ENCODE measurements at regions not wholly inside any gene's neighbourhood (a gene's known extent, or its start where the extent isn't known, plus 50 kb on each side); places are given as distances from the start of the nearest gene placed in this dataset.
A peak's percentile ranks its signal among the peaks of the same experiment; 100 is the strongest.
"Not testable (repeated sequence)": the region's sequence is repeated elsewhere in the genome, so short reads cannot be mapped to it uniquely, and the experiment has no call there.

GRCh38 chr7:101746314-101746713 lies 71.1 kb upstream of the CUX1 start:
- Mint-ChIP-seq H3K4me3 (no peak overlapping the region), H3K27me3 (no peaks in the 10 kb centered on the region), H3K4me1 (ENCODE audit: low read depth) (peaks cover 20% of the 10 kb centered on the region), H3K36me3 (ENCODE audit: low read depth) (no peaks in the 10 kb centered on the region), H3K9me3 (no peaks in the 10 kb centered on the region), H3K27ac (no peak overlapping the region)

- H3K4me3 Mint-ChIP-seq = no peak overlapping the region
- no peaks in the 10 kb centered on the region for H3K9me3 Mint-ChIP-seq
- no peak overlapping the region for H3K27ac Mint-ChIP-seq
- H3K36me3 Mint-ChIP-seq (ENCODE audit: low read depth) = no peaks in the 10 kb centered on the region
- peaks cover 17% of the 10 kb centered on the region for H3K4me1 Mint-ChIP-seq (ENCODE audit: low read depth)
- H3K27me3 Mint-ChIP-seq = no peaks in the 10 kb centered on the region
These were observed 70.2 kb upstream of the CUX1 start for GRCh38 chr7:101747053-101747878.

GRCh38 chr7:101747879-101748345 lies 69.5 kb upstream of the CUX1 start:
- H3K36me3 Mint-ChIP-seq (ENCODE audit: low read depth) = no peaks in the 10 kb centered on the region
- H3K4me3 Mint-ChIP-seq = no peak overlapping the region
- H3K4me1 Mint-ChIP-seq (ENCODE audit: low read depth) = peaks cover 12% of the 10 kb centered on the region
- no peaks in the 10 kb centered on the region for H3K27me3 Mint-ChIP-seq
- H3K9me3 Mint-ChIP-seq = no peaks in the 10 kb centered on the region
- no peak overlapping the region for H3K27ac Mint-ChIP-seq

- H3K4me1 Mint-ChIP-seq (ENCODE audit: low read depth) = peaks cover 21% of the 10 kb centered on the region
- no peak overlapping the region for H3K4me3 Mint-ChIP-seq
- no peaks in the 10 kb centered on the region for H3K27me3 Mint-ChIP-seq
- peak overlapping the region; percentile 12 for H3K27ac Mint-ChIP-seq
- H3K9me3 Mint-ChIP-seq = no peaks in the 10 kb centered on the region
- H3K36me3 Mint-ChIP-seq (ENCODE audit: low read depth) = no peaks in the 10 kb centered on the region
These were observed 67.5 kb upstream of the CUX1 start for GRCh38 chr7:101749891-101750290.

- H3K4me3 Mint-ChIP-seq = no peak overlapping the region
- no peak overlapping the region for H3K27ac Mint-ChIP-seq
- no peaks in the 10 kb centered on the region for H3K9me3 Mint-ChIP-seq
- no peaks in the 10 kb centered on the region for H3K36me3 Mint-ChIP-seq (ENCODE audit: low read depth)
- no peaks in the 10 kb centered on the region for H3K27me3 Mint-ChIP-seq
- peaks cover 15% of the 10 kb centered on the region for H3K4me1 Mint-ChIP-seq (ENCODE audit: low read depth)
These were observed 64.1 kb upstream of the CUX1 start for GRCh38 chr7:101753316-101753715.

- Mint-ChIP-seq H3K4me3 (peak overlapping the region; percentile 83), H3K4me1 (ENCODE audit: low read depth) (peaks cover 15% of the 10 kb centered on the region), H3K27me3 (no peaks in the 10 kb centered on the region)
These were observed 62.8 kb upstream of the CUX1 start for GRCh38 chr7:101754424-101755159.

GRCh38 chr7:101757879-101758278 lies 59.5 kb upstream of the CUX1 start:
- no peak overlapping the region for H3K27ac Mint-ChIP-seq
- H3K4me1 Mint-ChIP-seq (ENCODE audit: low read depth) = peaks cover 19% of the 10 kb centered on the region
- H3K4me3 Mint-ChIP-seq = no peak overlapping the region
- H3K9me3 Mint-ChIP-seq = no peaks in the 10 kb centered on the region
- no peaks in the 10 kb centered on the region for H3K36me3 Mint-ChIP-seq (ENCODE audit: low read depth)
- no peaks in the 10 kb centered on the region for H3K27me3 Mint-ChIP-seq

More at GRCh38 chr7:101754424-101755159, 62.8 kb upstream of the CUX1 start:
- Mint-ChIP-seq H3K9me3 (no peaks in the 10 kb centered on the region), H3K36me3 (ENCODE audit: low read depth) (no peaks in the 10 kb centered on the region), H3K27ac (peak overlapping the region; percentile 83)

- H3K4me3 Mint-ChIP-seq; H3K9me3 Mint-ChIP-seq; H3K27ac Mint-ChIP-seq; H3K27me3 Mint-ChIP-seq; H3K36me3 Mint-ChIP-seq (ENCODE audit: low read depth): not testable (repeated sequence)
- H3K4me1 Mint-ChIP-seq (ENCODE audit: low read depth) = peaks cover 19% of the 10 kb centered on the region
These were observed 58.9 kb upstream of the CUX1 start for GRCh38 chr7:101758519-101758918.

- H3K4me1 Mint-ChIP-seq (ENCODE audit: low read depth) = peaks cover 4% of the 10 kb centered on the region
- H3K4me3 Mint-ChIP-seq = no peak overlapping the region
- no peaks in the 10 kb centered on the region for H3K27me3 Mint-ChIP-seq
- no peak overlapping the region for H3K27ac Mint-ChIP-seq
- H3K36me3 Mint-ChIP-seq (ENCODE audit: low read depth) = no peaks in the 10 kb centered on the region
- H3K9me3 Mint-ChIP-seq = no peaks in the 10 kb centered on the region
These were observed 53.2 kb upstream of the CUX1 start for GRCh38 chr7:101764221-101764620.

GRCh38 chr7:101767544-101767943 lies 49.9 kb upstream of the CUX1 start:
- H3K9me3 Mint-ChIP-seq = no peaks in the 10 kb centered on the region

More at GRCh38 chr7:101767544-101767943, 49.9 kb upstream of the CUX1 start:
- Mint-ChIP-seq H3K36me3 (ENCODE audit: low read depth) (no peaks in the 10 kb centered on the region), H3K27me3 (peaks cover 3% of the 10 kb centered on the region), H3K4me1 (ENCODE audit: low read depth) (no peaks in the 10 kb centered on the region), H3K4me3 (no peak overlapping the region), H3K27ac (no peak overlapping the region)

All from stimulated activated naive CD8-positive, alpha-beta T cell treated with anti-CD3 and anti-CD28 coated beads, Interleukin-15, Interleukin-2, amounts not matched to agents 100 ng/mL and 50 ng/mL, for 24 hours (primary cell).